ENCODE measurements at regions not wholly inside any gene's neighbourhood (a gene's known extent, or its start where the extent isn't known, plus 50 kb on each side); places are given as distances from the start of the nearest gene placed in this dataset.

DNA sequence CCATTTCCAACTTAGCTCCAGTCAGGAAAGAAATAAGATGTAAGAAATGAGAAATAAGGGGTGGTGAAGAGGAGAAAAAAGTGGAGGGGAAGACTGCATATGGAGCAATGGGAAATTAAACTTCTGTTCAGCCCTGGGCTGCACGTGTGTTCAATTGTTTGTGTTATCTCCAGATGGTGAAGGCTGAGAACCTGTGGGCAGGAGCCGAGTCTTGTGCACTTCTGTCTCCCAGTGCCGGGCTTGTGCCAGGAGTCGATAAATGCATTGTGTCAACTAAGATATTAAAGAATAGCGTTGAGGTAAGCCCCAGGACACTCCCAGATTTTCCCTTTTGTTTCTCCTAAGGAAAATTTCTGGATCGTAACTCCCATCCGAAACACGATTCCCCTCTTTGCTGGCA, 98.2 kb downstream of the PRLHR start:
- TF ChIP-seq, protein P1, sequence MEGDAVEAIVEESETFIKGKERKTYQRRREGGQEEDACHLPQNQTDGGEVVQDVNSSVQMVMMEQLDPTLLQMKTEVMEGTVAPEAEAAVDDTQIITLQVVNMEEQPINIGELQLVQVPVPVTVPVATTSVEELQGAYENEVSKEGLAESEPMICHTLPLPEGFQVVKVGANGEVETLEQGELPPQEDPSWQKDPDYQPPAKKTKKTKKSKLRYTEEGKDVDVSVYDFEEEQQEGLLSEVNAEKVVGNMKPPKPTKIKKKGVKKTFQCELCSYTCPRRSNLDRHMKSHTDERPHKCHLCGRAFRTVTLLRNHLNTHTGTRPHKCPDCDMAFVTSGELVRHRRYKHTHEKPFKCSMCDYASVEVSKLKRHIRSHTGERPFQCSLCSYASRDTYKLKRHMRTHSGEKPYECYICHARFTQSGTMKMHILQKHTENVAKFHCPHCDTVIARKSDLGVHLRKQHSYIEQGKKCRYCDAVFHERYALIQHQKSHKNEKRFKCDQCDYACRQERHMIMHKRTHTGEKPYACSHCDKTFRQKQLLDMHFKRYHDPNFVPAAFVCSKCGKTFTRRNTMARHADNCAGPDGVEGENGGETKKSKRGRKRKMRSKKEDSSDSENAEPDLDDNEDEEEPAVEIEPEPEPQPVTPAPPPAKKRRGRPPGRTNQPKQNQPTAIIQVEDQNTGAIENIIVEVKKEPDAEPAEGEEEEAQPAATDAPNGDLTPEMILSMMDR (IDR thresholded peaks at IDR 0.05): no peak
- no peak for TF ChIP-seq POLR2A (IDR thresholded peaks at IDR 0.05)
